Fibroblast of pulmonary artery (primary cell): ENCODE measurements at regions not wholly inside any gene's neighbourhood (a gene's known extent, or its start where the extent isn't known, plus 50 kb on each side); places are given as distances from the start of the nearest gene placed in this dataset.
"Not testable (repeated sequence)": the region's sequence is repeated elsewhere in the genome, so short reads cannot be mapped to it uniquely, and the experiment has no call there.

Source experiments
- DNase-seq: peaks from one replicate; pipeline ENCODE4 v3.0.0-alpha.2; 2010; ENCODE audit warnings: low read depth
- H3K4me3 ChIP-seq: replicated peaks from 2 replicates; pipeline ENCODE4 v1.5.1; 2011; ENCODE audit warnings: low read depth, mild to moderate bottlenecking, control low read depth, low read length, moderate library complexity
- TF ChIP-seq, protein P1 (sequence below): IDR thresholded peaks from 2 replicates; pipeline ENCODE4 v1.5.1; 2011; ENCODE audit warnings: mild to moderate bottlenecking, control low read depth, low read length, inconsistent platforms; ENCODE audit errors: missing control alignments

DNA sequence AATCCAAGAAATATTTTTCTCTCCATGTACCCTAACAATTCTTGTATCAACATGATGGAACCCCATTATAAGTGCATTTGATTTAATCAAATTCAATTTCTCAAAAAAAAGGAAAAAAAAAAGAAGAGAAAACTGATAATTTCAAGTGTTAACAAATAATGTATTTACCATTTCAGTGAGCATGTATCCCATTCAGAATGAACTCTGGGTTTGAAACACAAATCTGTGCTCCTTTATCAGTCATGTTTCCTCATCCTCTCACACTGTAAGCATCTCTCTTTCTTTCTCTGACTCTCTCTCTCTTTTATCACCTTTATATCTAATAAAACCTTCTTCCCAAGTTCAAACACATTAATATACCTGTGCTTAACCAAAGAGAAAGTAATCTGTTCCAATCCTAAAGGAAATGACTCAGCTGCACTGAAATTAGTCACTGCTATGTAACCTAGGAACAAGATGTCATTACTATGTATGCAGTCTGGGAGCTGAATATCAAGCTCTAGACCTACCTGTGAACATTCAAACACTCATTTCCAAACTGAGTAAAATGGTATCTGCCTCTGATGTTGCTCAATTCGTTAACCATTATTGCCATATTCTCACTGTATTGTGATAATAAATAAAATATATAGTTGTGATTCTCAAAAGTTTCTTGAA, 135.0 kb upstream of the LRIG3 start:
- DNase-seq, result peak; percentile 76
- TF ChIP-seq, protein P1, sequence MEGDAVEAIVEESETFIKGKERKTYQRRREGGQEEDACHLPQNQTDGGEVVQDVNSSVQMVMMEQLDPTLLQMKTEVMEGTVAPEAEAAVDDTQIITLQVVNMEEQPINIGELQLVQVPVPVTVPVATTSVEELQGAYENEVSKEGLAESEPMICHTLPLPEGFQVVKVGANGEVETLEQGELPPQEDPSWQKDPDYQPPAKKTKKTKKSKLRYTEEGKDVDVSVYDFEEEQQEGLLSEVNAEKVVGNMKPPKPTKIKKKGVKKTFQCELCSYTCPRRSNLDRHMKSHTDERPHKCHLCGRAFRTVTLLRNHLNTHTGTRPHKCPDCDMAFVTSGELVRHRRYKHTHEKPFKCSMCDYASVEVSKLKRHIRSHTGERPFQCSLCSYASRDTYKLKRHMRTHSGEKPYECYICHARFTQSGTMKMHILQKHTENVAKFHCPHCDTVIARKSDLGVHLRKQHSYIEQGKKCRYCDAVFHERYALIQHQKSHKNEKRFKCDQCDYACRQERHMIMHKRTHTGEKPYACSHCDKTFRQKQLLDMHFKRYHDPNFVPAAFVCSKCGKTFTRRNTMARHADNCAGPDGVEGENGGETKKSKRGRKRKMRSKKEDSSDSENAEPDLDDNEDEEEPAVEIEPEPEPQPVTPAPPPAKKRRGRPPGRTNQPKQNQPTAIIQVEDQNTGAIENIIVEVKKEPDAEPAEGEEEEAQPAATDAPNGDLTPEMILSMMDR, result no peak
- no peak overlapping the region for H3K4me3 ChIP-seq

DNA sequence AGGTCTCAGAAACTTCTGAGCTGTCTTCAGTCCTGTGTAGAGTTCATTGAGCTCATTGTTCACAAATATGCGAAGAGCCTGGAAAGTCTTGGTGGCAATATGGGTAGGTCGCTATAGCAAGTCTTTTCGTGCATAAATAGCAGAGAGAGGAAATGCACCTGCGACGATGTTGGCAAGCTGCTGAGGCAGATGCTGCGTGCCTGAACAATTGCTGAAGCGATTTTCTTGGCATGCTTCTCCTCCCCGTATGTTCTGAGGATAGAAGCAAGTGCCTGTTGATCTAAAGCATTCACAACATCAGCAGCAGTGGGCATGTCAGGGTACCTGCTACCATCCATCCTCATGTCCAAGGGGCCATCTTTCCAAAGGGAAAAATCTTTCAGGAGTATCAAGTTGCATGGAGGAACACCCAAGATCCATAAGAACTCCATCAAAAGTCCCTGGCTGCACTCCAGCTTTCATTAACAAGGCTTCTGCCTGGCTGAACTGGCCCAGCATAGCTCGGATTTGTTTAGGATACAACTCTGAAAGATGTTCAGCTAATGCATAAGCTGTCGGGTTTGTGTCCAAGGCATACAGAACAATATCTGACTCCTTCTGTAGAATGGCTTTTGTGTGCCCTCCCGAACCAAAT, 133.1 kb upstream of the LRIG3 start:
- not testable (repeated sequence) for H3K4me3 ChIP-seq, DNase-seq

DNA sequence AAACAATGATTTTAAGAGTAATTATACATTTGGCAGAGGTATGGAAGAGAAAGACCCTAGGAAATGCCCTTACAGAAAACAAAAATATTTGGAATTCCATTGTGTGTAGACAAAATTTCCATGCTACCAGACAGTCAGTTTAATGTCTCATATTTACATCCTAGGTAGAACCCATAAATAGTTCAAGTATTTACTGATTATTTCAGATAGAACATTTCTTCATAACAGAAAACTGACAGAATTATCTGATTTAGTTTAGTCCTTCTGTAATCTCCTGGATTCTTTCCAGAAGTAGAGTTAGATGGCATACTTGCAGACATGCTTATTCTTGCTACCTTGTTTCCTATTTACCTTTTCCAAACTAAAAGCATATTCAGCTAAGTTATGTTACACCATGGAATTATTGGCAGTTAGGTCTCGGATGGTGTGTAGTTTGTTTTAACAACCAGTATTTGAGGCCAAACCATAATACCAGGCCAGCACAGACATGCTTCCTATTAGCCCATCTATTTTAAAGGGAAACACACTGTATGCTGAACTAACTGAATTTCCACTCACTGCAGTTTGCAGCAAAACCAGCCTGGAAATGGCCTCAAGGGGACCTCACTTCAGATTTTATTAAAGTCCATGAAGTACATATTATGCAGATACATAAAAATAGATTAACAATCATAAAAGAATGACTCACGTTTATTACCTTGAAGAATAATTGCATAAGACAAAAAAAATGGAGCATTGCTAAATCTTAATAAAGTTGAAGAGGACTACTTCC, 126.6 kb upstream of the LRIG3 start:
- H3K4me3 ChIP-seq, result no peak overlapping the region
- no peak for DNase-seq
- TF ChIP-seq, protein P1, result no peak

DNA sequence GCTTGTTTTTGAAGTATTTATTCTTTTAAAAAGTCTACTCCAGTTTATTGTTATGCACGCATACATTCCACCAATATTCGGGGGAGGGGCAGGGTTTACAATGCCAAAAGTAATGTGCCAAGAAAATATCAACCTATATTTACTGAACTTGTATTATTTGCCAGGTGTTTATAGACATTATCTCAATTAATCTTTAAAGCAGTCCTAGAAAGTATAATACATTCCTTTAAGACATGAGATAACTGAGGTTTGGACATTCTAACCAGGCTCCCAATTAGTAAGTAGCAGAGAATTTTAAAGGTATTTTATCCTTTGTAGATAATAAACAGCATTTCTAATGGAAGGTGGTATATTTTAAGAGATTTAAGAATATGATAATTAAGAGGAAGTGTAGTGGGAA, 124.5 kb upstream of the LRIG3 start:
- TF ChIP-seq, protein P1, result no peak
- H3K4me3 ChIP-seq, result no peak overlapping the region
- no peak for DNase-seq

DNA sequence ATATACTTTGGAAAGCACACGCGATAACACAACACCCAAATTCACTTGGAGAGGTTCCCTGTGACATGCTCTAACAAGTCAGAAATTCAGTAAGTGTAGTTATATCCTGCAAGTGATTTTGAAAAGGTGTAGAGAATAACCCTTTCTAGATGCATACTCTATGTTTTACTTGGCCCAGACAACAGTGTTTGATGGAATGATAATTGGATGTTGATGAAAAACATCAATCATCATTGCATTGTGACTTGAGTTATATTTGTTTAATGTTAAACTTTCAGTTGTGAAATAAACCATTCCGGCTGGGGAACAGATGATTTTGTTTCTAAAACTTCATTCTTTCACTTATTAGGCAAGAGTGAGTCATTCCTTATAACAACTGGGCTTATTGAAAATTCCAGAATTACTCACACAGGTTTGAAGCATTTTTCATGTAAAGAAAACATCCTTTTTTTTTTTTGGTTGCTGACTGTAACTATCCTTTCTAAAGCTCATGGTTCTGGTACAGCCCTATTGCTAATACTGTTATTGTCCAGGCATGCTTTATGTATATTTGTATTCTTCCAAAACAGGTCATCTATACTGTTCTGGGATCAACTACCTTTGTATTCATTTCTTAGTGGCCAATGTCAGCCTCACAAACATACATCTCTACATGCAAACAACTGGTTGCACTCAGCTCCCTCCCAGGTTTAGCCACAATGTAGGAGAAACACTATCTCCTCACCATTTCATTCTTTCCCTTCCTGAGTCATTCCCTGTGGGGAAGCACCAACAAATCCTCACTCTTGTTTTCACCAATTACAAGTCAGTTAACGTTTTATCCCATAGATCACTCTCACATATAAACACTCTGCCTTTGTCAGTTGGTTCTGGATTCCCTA, 121.2 kb upstream of the LRIG3 start:
- TF ChIP-seq, protein P1, result no peak
- DNase-seq, result peak; percentile 92
- H3K4me3 ChIP-seq, result peak overlapping the region; percentile 31

DNA sequence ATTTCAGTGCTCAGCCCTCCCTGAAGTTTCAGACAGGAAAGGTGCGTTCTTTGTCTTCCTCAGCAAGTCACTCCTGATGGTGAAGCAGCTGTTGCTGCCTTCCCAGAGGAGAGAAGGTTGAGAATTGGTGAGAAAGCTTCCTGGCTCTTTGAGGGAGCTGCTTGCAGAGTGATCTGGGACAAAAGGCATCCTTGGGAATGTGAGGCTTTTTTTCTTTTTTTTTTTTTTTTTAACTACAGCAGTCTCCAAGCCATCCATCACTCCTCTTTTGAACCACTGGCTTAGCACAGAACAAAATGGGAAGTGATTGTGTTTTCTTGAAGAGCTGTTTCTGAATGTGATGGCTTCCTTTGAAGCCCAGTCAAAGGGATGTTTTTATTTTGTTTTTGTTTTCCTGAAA, 120.4 kb upstream of the LRIG3 start:
- H3K4me3 ChIP-seq, result no peak overlapping the region
- TF ChIP-seq, protein P1, result no peak
- peak; percentile 75 for DNase-seq

DNA sequence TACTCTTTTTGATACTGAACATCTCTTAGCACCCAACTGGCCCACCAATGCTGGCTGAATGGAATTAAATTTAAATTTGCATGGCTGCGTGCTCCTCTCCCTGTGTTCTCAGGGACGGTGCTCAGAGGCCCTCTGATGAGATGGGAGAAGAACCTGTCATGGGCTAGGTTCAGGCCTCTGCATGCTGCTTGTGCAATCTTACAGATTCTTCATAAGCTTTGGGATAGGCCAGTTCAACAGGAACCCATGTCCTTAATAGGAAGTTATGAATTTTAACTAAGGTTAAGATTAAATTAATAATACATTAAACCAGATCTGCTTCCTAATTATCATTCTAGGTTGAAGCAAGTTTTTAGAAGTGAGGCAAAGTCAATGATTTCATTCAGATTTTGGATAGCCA, 119.7 kb upstream of the LRIG3 start:
- H3K4me3 ChIP-seq, result no peak overlapping the region
- DNase-seq, result no peak
- TF ChIP-seq, protein P1, result no peak
